ENCODE measurements at regions not wholly inside any gene's neighbourhood (a gene's known extent, or its start where the extent isn't known, plus 50 kb on each side); places are given as distances from the start of the nearest gene placed in this dataset.

DNA sequence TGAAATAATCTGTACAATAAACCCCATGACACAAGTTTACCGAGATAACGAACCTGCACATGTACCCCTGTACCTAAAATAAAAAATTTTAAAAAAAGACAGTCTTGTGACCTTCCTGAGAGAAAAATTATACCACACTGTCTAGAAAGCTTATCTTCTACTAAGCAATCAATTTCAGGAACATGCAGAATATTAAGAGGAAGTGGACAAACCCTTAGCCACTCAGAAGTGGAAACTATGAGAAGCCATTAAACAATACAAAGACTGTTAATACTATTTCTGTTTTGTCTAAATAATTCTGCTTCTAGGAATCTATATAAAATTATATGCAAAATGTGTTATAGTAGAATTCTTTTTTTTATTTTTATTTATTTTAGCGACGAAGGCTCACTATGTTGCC lies 93.9 kb downstream of the ADAMTS1 start:
- no peak for DNase-seq (ENCODE audit: extremely low spot score)
- ChIA-PET CTCF (no interaction called here), POLR2A (no interaction called here)
- TF ChIP-seq BHLHE40 (IDR thresholded peaks at IDR 0.05; ENCODE audit: borderline replicate concordance) (no peak), TARDBP (IDR thresholded peaks at IDR 0.05) (no peak), LEF1 (IDR thresholded peaks at IDR 0.05; ENCODE audit: borderline replicate concordance) (no peak), ZNF384 (IDR thresholded peaks at IDR 0.05) (no peak), FOXA1 (IDR thresholded peaks at IDR 0.05) (no peak), HDGF (IDR thresholded peaks at IDR 0.05; ENCODE audit: borderline replicate concordance) (no peak), ARNT (IDR thresholded peaks at IDR 0.05) (no peak), ELF4 (IDR thresholded peaks at IDR 0.05) (no peak), L3MBTL2 (conservative IDR thresholded peaks at IDR 0.05) (no peak), SUZ12 (IDR thresholded peaks at IDR 0.05) (no peak), FOXK2 (IDR thresholded peaks at IDR 0.05) (no peak), NFRKB (IDR thresholded peaks at IDR 0.05) (no peak), CTBP1 (IDR thresholded peaks at IDR 0.05; ENCODE audit: borderline replicate concordance) (no peak), SP1 (IDR thresholded peaks at IDR 0.05) (no peak), FOXM1 (IDR thresholded peaks at IDR 0.05; ENCODE audit: borderline replicate concordance) (no peak)
- TF ChIP-seq, protein P1, sequence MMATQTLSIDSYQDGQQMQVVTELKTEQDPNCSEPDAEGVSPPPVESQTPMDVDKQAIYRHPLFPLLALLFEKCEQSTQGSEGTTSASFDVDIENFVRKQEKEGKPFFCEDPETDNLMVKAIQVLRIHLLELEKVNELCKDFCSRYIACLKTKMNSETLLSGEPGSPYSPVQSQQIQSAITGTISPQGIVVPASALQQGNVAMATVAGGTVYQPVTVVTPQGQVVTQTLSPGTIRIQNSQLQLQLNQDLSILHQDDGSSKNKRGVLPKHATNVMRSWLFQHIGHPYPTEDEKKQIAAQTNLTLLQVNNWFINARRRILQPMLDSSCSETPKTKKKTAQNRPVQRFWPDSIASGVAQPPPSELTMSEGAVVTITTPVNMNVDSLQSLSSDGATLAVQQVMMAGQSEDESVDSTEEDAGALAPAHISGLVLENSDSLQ (IDR thresholded peaks at IDR 0.05) = no peak

DNA sequence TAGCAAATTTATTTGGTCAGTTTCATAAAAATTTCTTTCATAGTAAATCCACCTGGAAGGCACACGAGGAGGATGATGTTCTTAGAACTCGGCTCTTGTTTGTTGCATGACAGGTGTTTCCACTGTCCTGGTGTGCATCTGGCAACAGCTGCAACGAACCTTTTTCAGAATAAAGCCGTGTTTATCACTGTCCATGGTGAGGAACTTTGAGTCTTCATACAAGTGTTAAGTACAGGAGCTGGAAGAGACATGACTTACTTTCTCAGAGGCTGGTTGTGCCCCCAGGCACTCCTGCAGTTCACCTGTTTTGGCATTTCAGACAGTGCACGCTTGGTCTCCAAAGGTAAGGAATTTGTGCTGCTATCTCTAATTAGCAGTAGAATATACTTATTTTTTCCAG lies 97.1 kb downstream of the ADAMTS1 start:
- ChIA-PET CTCF (interaction anchor here (0.8 kb wide), 1 partner anchor 15 kb away, joined by 3 read pairs; no protein-coding TSS in a partner anchor), POLR2A (no interaction called here)
- TF ChIP-seq FOXK2 (IDR thresholded peaks at IDR 0.05) = no peak
- TF ChIP-seq L3MBTL2 (conservative IDR thresholded peaks at IDR 0.05) = no peak
- TF ChIP-seq TARDBP (IDR thresholded peaks at IDR 0.05) = no peak
- no peak for TF ChIP-seq LEF1 (IDR thresholded peaks at IDR 0.05; ENCODE audit: borderline replicate concordance)
- no peak for TF ChIP-seq CTBP1 (IDR thresholded peaks at IDR 0.05; ENCODE audit: borderline replicate concordance)
- TF ChIP-seq NFRKB (IDR thresholded peaks at IDR 0.05) = no peak

DNA sequence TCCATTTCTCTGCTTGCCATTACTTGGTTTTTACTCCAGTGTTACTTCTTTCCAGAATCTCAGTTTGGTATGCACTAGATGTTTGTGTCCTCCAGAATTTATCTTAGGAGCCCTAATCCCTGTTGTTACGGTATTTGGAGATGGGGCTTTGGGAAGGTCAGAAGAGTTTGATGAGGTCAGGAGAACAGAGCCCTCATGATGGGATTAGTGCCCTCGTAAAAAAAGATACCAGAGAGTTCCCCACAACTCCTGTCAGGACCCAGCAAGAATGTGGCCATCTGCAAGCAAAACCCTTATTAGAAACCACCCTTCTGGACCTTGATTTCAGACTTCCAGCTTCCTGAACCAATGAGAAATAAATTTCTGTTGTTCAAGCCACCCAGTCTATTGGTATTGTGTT lies 98.0 kb downstream of the ADAMTS1 start:
- TF ChIP-seq TARDBP (IDR thresholded peaks at IDR 0.05) (no peak), LEF1 (IDR thresholded peaks at IDR 0.05; ENCODE audit: borderline replicate concordance) (no peak), ARNT (IDR thresholded peaks at IDR 0.05) (no peak), NFRKB (IDR thresholded peaks at IDR 0.05) (no peak), HDGF (IDR thresholded peaks at IDR 0.05; ENCODE audit: borderline replicate concordance) (no peak), FOXA1 (IDR thresholded peaks at IDR 0.05) (no peak), CTBP1 (IDR thresholded peaks at IDR 0.05; ENCODE audit: borderline replicate concordance) (no peak), SP1 (IDR thresholded peaks at IDR 0.05) (no peak), SUZ12 (IDR thresholded peaks at IDR 0.05) (no peak), ZNF384 (IDR thresholded peaks at IDR 0.05) (no peak), FOXK2 (IDR thresholded peaks at IDR 0.05) (no peak), L3MBTL2 (conservative IDR thresholded peaks at IDR 0.05) (no peak), BHLHE40 (IDR thresholded peaks at IDR 0.05; ENCODE audit: borderline replicate concordance) (no peak)
- TF ChIP-seq, protein P1 (IDR thresholded peaks at IDR 0.05) = no peak
- ChIA-PET CTCF (no interaction called here), POLR2A (no interaction called here)

More for the DNA sequence above, 97.1 kb downstream of the ADAMTS1 start:
- no peak for DNase-seq (ENCODE audit: extremely low spot score)

DNA sequence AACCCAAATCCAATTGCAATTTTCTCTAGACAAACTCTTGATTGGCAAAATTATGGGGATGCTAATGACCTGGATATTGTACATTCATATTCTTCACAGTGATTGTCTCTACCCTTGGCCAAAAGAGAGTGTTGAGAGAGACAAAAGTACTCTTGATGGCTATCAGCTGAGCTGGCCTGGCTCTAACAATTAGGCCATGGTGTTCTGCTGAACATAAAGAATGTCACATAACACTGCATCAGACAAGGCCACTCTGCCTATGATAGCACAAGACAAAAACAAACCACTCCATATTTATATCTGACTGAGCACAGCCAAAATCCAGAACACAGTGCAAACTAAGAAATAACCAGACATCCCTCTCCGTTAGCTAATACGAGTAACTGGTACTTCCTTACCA lies 101.7 kb downstream of the ADAMTS1 start:
- CTCF ChIA-PET = interaction anchor here (1.3 kb wide), 1 partner anchor 11 kb away, joined by 5 read pairs; no protein-coding TSS in a partner anchor
- DNase-seq (ENCODE audit: extremely low spot score) = no peak
- POLR2A ChIA-PET = no interaction called here
- no peak for TF ChIP-seq SUZ12 (IDR thresholded peaks at IDR 0.05)
- TF ChIP-seq TARDBP (IDR thresholded peaks at IDR 0.05) = no peak
- no peak for TF ChIP-seq NFRKB (IDR thresholded peaks at IDR 0.05)
- TF ChIP-seq SP1 (IDR thresholded peaks at IDR 0.05) = no peak
- no peak for TF ChIP-seq FOXM1 (IDR thresholded peaks at IDR 0.05; ENCODE audit: borderline replicate concordance)
- TF ChIP-seq ELF4 (IDR thresholded peaks at IDR 0.05) = no peak
- no peak for TF ChIP-seq ZNF384 (IDR thresholded peaks at IDR 0.05)
- no peak for TF ChIP-seq FOXA1 (IDR thresholded peaks at IDR 0.05)
- TF ChIP-seq CTBP1 (IDR thresholded peaks at IDR 0.05; ENCODE audit: borderline replicate concordance) = no peak
- no peak for TF ChIP-seq LEF1 (IDR thresholded peaks at IDR 0.05; ENCODE audit: borderline replicate concordance)
- TF ChIP-seq, protein P1 (IDR thresholded peaks at IDR 0.05) = no peak
- TF ChIP-seq BHLHE40 (IDR thresholded peaks at IDR 0.05; ENCODE audit: borderline replicate concordance) = no peak
- no peak for TF ChIP-seq FOXK2 (IDR thresholded peaks at IDR 0.05)
- no peak for TF ChIP-seq HDGF (IDR thresholded peaks at IDR 0.05; ENCODE audit: borderline replicate concordance)
- no peak for TF ChIP-seq ARNT (IDR thresholded peaks at IDR 0.05)
- no peak for TF ChIP-seq L3MBTL2 (conservative IDR thresholded peaks at IDR 0.05)

More for the DNA sequence above, 98.0 kb downstream of the ADAMTS1 start:
- DNase-seq (ENCODE audit: extremely low spot score) = no peak

DNA sequence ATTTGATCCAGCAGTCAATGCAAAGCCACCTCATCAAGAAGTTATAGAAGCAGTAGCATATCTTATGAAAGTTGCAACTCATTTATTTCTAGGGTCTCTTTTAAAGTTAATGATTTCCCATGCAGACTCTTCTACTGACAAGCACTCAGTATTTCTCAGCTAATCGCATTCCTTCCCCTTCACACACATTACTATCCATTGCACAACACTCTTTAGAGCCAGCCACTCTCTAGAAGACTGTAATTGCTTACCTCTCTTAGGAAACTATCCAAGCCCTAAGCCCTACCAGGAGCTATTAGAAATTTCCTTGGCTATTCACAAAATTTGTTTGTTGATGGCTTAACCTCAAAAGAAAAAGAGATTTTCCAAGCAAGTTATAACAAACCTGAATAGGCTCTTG lies 106.0 kb downstream of the ADAMTS1 start:
- TF ChIP-seq ZNF384 (IDR thresholded peaks at IDR 0.05) (no peak), ARNT (IDR thresholded peaks at IDR 0.05) (no peak), TARDBP (IDR thresholded peaks at IDR 0.05) (no peak), ELF4 (IDR thresholded peaks at IDR 0.05) (no peak), L3MBTL2 (conservative IDR thresholded peaks at IDR 0.05) (no peak), HDGF (IDR thresholded peaks at IDR 0.05; ENCODE audit: borderline replicate concordance) (no peak), SP1 (IDR thresholded peaks at IDR 0.05) (no peak), LEF1 (IDR thresholded peaks at IDR 0.05; ENCODE audit: borderline replicate concordance) (no peak), BHLHE40 (IDR thresholded peaks at IDR 0.05; ENCODE audit: borderline replicate concordance) (no peak), FOXA1 (IDR thresholded peaks at IDR 0.05) (no peak), FOXK2 (IDR thresholded peaks at IDR 0.05) (no peak), NFRKB (IDR thresholded peaks at IDR 0.05) (no peak), CTBP1 (IDR thresholded peaks at IDR 0.05; ENCODE audit: borderline replicate concordance) (no peak), FOXM1 (IDR thresholded peaks at IDR 0.05; ENCODE audit: borderline replicate concordance) (no peak), SUZ12 (IDR thresholded peaks at IDR 0.05) (no peak)
- TF ChIP-seq, protein P1 (IDR thresholded peaks at IDR 0.05) = no peak
- ChIA-PET CTCF (no interaction called here), POLR2A (no interaction called here)
- DNase-seq (ENCODE audit: extremely low spot score) = no peak
